H1 (cell line): ENCODE measurements at regions not wholly inside any gene's neighbourhood (a gene's known extent, or its start where the extent isn't known, plus 50 kb on each side); places are given as distances from the start of the nearest gene placed in this dataset.

Experiments used
- CTCF ChIA-PET: fragments of 300-600 bp; sonication (Branson Sonifier 250); formaldehyde crosslinking; loops from one replicate; lab custom pipeline; 2021; ENCODE audit not compliant: partially characterized antibody; lab: Charles Lee
- POLR2A ChIA-PET: fragments of 300-600 bp; sonication (Branson Sonifier 250); formaldehyde crosslinking; loops from one replicate; lab custom pipeline; 2021; ENCODE audit warnings: inconsistent platforms; ENCODE audit not compliant: partially characterized antibody; lab: Charles Lee
- DNase-seq, 2 experiments: peaks; one replicate each; pipeline versions ENCODE4 v3.0.0 to v3.0.0-alpha.2; 2010 to 2022; ENCODE audit warnings: low spot score in 2 of 2, low read depth in 1 of 2, mixed read lengths in 1 of 2
- FAIRE-seq: peaks from 2 replicates; lab custom pipeline; 2011; peaks lifted over from hg19 to GRCh38; lab: Jason Lieb, UNC
- H2AFZ ChIP-seq: 2 replicates; pipeline ENCODE4 v1.8.1; 2012; ENCODE audit warnings: low read length, inconsistent platforms
- H2AK5ac ChIP-seq: 2 replicates; pipeline ENCODE4 v1.6.1; 2013; ENCODE audit warnings: low read depth, low read length
- H2BK120ac ChIP-seq: replicated peaks from 2 replicates; pipeline ENCODE3; 2013; ENCODE audit warnings: low read depth, low read length, inconsistent platforms
- H2BK12ac ChIP-seq: 2 replicates; pipeline ENCODE4 v1.6.1; 2013; ENCODE audit warnings: low read depth, low read length
- H2BK15ac ChIP-seq: 2 replicates; pipeline ENCODE4 v1.6.1; 2013; ENCODE audit warnings: low read length
- H2BK20ac ChIP-seq: 2 replicates; pipeline ENCODE4 v1.6.1; 2013; ENCODE audit warnings: low read length
- H2BK5ac ChIP-seq: 2 replicates; pipeline ENCODE4 v1.6.1; 2013; ENCODE audit warnings: low read depth, low read length
- H3K14ac ChIP-seq: 2 replicates; pipeline ENCODE4 v1.6.1; 2013; ENCODE audit warnings: inconsistent platforms; ENCODE audit not compliant: insufficient read length
- H3K18ac ChIP-seq: 2 replicates; pipeline ENCODE4 v1.6.1; 2013; ENCODE audit warnings: low read length; ENCODE audit errors: extremely low read depth
- H3K23ac ChIP-seq: 2 replicates; pipeline ENCODE4 v1.6.1; 2013; ENCODE audit warnings: inconsistent platforms; ENCODE audit not compliant: insufficient read length
- H3K23me2 ChIP-seq: 2 replicates; pipeline ENCODE4 v1.6.1; 2013; ENCODE audit warnings: low read depth, low read length
- H3K27ac ChIP-seq: 2 replicates; pipeline ENCODE4 v1.6.1; 2011; ENCODE audit warnings: low read depth, low read length, inconsistent platforms
- H3K27me3 ChIP-seq, 4 experiments: replicated peaks in 1 of 4; 1 replicate in 1 of 4; 2 replicates in 3 of 4; pipeline versions ENCODE4 v1.6.1 to v1.8.1; 2011 to 2013; ENCODE audit warnings: low read length in 3 of 4, mild to moderate bottlenecking in 3 of 4, inconsistent platforms in 2 of 4, mixed read lengths in 2 of 4, moderate library complexity in 1 of 4; ENCODE audit not compliant: control insufficient read depth in 3 of 4, insufficient read depth in 3 of 4; ENCODE audit errors: extremely low read depth in 1 of 4
- H3K36me3 ChIP-seq, 4 experiments: 2 replicates each; pipeline versions ENCODE4 v1.6.1 to v1.8.1; 2011 to 2013; ENCODE audit warnings: mild to moderate bottlenecking in 4 of 4, low read length in 3 of 4, moderate library complexity in 2 of 4, control low read depth in 1 of 4, inconsistent platforms in 1 of 4; ENCODE audit not compliant: insufficient read depth in 4 of 4, control insufficient read depth in 2 of 4
- H3K4ac ChIP-seq: replicated peaks from 2 replicates; pipeline ENCODE3; 2013; ENCODE audit warnings: low read length, low read depth, mixed read lengths, inconsistent platforms; ENCODE audit not compliant: insufficient read length
- H3K4me1 ChIP-seq, 4 experiments: replicated peaks in 1 of 4; 1 replicate in 1 of 4; 2 replicates in 3 of 4; pipeline versions ENCODE4 v1.6.1 to v1.8.1; 2011 to 2013; ENCODE audit warnings: low read length in 3 of 4, inconsistent platforms in 2 of 4, mixed read lengths in 1 of 4; ENCODE audit not compliant: insufficient read depth in 4 of 4, control insufficient read depth in 3 of 4
- H3K4me2 ChIP-seq, 2 experiments: 2 replicates each; pipeline versions ENCODE4 v1.6.1 to v1.8.1; 2011 to 2013; ENCODE audit warnings: low read depth in 2 of 2, low read length in 2 of 2, control low read depth in 1 of 2, inconsistent platforms in 1 of 2, mild to moderate bottlenecking in 1 of 2; ENCODE audit not compliant: insufficient read depth in 1 of 2
- H3K4me3 ChIP-seq, 4 experiments: fragments of 200-600, 300-600 bp in 1 of 4; sonication (generic), shearing (Covaris generic), sonication (Bioruptor Twin) in 1 of 4; 2 replicates each; pipeline versions ENCODE4 v1.5.1 to v1.8.1; 2011 to 2016; ENCODE audit warnings: low read length in 4 of 4, low read depth in 3 of 4, control low read depth in 2 of 4, inconsistent platforms in 2 of 4, mild to moderate bottlenecking in 2 of 4, mixed read lengths in 1 of 4, moderate library complexity in 1 of 4; ENCODE audit not compliant: insufficient read depth in 2 of 4; ENCODE audit errors: extremely low read depth in 1 of 4
- H3K56ac ChIP-seq: replicated peaks from 2 replicates; pipeline ENCODE3; 2013; ENCODE audit warnings: low read depth, mild to moderate bottlenecking, mixed read lengths, low read length, inconsistent platforms; ENCODE audit not compliant: insufficient read length
- H3K79me1 ChIP-seq: 2 replicates; pipeline ENCODE4 v1.6.1; 2013; ENCODE audit warnings: low read depth, low read length, control low read depth
- H3K79me2 ChIP-seq, 2 experiments: 2 replicates each; pipeline versions ENCODE4 v1.6.1 to v1.8.1; 2012 to 2013; ENCODE audit warnings: low read length in 2 of 2, mild to moderate bottlenecking in 2 of 2, inconsistent platforms in 1 of 2; ENCODE audit not compliant: insufficient read depth in 2 of 2, control insufficient read depth in 1 of 2
- H3K9ac ChIP-seq, 4 experiments: replicated peaks in 1 of 4; 1 replicate in 1 of 4; 2 replicates in 3 of 4; pipeline versions ENCODE4 v1.6.1 to v1.8.1; 2011 to 2013; ENCODE audit warnings: low read depth in 3 of 4, low read length in 3 of 4, control low read depth in 2 of 4, mild to moderate bottlenecking in 2 of 4, moderate library complexity in 2 of 4, inconsistent platforms in 1 of 4; ENCODE audit errors: extremely low read depth in 1 of 4
- H3K9me3 ChIP-seq, 2 experiments: 2 replicates each; pipeline versions ENCODE4 v1.6.1 to v1.8.1; 2012 to 2013; ENCODE audit warnings: mild to moderate bottlenecking in 2 of 2, moderate library complexity in 2 of 2, control low read depth in 1 of 2, inconsistent platforms in 1 of 2, low read depth in 1 of 2, low read length in 1 of 2, mixed read lengths in 1 of 2; ENCODE audit not compliant: insufficient read depth in 2 of 2
- H4K20me1 ChIP-seq, 2 experiments: replicated peaks in 1 of 2; 2 replicates each; pipeline versions ENCODE3 to v1.8.1; 2011 to 2013; ENCODE audit warnings: inconsistent platforms in 2 of 2, low read length in 2 of 2, mild to moderate bottlenecking in 1 of 2; ENCODE audit not compliant: insufficient read depth in 2 of 2, control insufficient read depth in 1 of 2
- H4K5ac ChIP-seq: 2 replicates; pipeline ENCODE4 v1.6.1; 2013; ENCODE audit warnings: low read length, low read depth, mixed read lengths, inconsistent platforms; ENCODE audit not compliant: insufficient read length
- H4K8ac ChIP-seq: 2 replicates; pipeline ENCODE4 v1.8.0; 2013; ENCODE audit warnings: mild to moderate bottlenecking, moderate library complexity, low read length, inconsistent platforms; ENCODE audit not compliant: insufficient read depth; ENCODE audit errors: extremely low read depth
- H4K91ac ChIP-seq: replicated peaks from 2 replicates; pipeline ENCODE3; 2013; ENCODE audit warnings: low read length, mixed read lengths, inconsistent platforms; ENCODE audit not compliant: insufficient read length
- ASH2L ChIP-seq: fragments of 200-600, 300-600 bp; sonication (generic); IDR thresholded peaks from one replicate; pipeline ENCODE4 v1.7.1; 2017; ENCODE audit warnings: low read length
- CEBPB ChIP-seq: IDR thresholded peaks from 2 replicates; pipeline ENCODE4 v1.6.1; 2012; ENCODE audit warnings: low read depth, low read length
- CTBP2 ChIP-seq: IDR thresholded peaks from 2 replicates; pipeline ENCODE4 v1.7.0; 2011; ENCODE audit warnings: borderline replicate concordance, mild to moderate bottlenecking, moderate library complexity, mixed read lengths, low read length; ENCODE audit not compliant: insufficient read depth, insufficient read length
- E2F6 ChIP-seq: IDR thresholded peaks from 2 replicates; pipeline ENCODE4 v1.6.1; 2012; ENCODE audit warnings: inconsistent platforms
- KDM1A ChIP-seq: fragments of 200-600, 300-600 bp; sonication (generic); IDR thresholded peaks from 2 replicates; pipeline ENCODE4 v1.7.1; 2016; ENCODE audit warnings: mild to moderate bottlenecking, low read length, borderline replicate concordance
- KDM5A ChIP-seq: fragments of 200-600 bp; IDR thresholded peaks from 2 replicates; pipeline ENCODE4 v1.7.1; 2012; ENCODE audit warnings: mild to moderate bottlenecking, low read length, inconsistent platforms, mixed read lengths
- PHF8 ChIP-seq: fragments of 200-600 bp; sonication (generic); conservative IDR thresholded peaks from 2 replicates; pipeline ENCODE4 v1.7.1; 2012; ENCODE audit warnings: low read depth, mild to moderate bottlenecking, inconsistent platforms, low read length, moderate library complexity
- POLR2A ChIP-seq, 2 experiments: IDR thresholded peaks; 1 replicate in 1 of 2; 2 replicates in 1 of 2; pipeline ENCODE4 v1.6.1; 2011; ENCODE audit warnings: low read depth in 2 of 2, low read length in 2 of 2, mild to moderate bottlenecking in 2 of 2; ENCODE audit errors: control extremely low read depth in 1 of 2
- POU5F1 ChIP-seq: IDR thresholded peaks from 2 replicates; pipeline ENCODE4 v1.6.1; 2011; ENCODE audit warnings: low read depth, mild to moderate bottlenecking, low read length, moderate library complexity
- RBBP5 ChIP-seq: IDR thresholded peaks from 2 replicates; pipeline ENCODE4 v1.7.1; 2012; ENCODE audit warnings: low read depth, mild to moderate bottlenecking, inconsistent platforms, low read length, moderate library complexity, borderline replicate concordance
- TAF7 ChIP-seq: optimal IDR thresholded peaks from 2 replicates; pipeline ENCODE3; 2011; ENCODE audit warnings: low read depth, mild to moderate bottlenecking, inconsistent platforms, low read length, moderate library complexity, borderline replicate concordance
- TBP ChIP-seq: IDR thresholded peaks from 2 replicates; pipeline ENCODE4 v1.6.1; 2011; ENCODE audit warnings: low read depth, low read length, improper control_type of control experiment
- TEAD4 ChIP-seq: IDR thresholded peaks from 2 replicates; pipeline ENCODE4 v1.6.1; 2012; ENCODE audit warnings: low read depth, low read length, inconsistent platforms, mixed read lengths
- USF2 ChIP-seq: IDR thresholded peaks from 2 replicates; pipeline ENCODE4 v1.6.1; 2011; ENCODE audit warnings: low read length, improper control_type of control experiment
- WGBS, 2 experiments: shearing (Covaris generic) in 1 of 2; methylation state at CpG; one replicate each; pipeline versions ENCODE4 v1.1.6 to v1.1.7; 2013 to 2015; ENCODE audit warnings: low lambda C conversion rate in 2 of 2, mixed read lengths in 2 of 2, inconsistent platforms in 1 of 2, low coverage in 1 of 2, missing lambda C conversion rate in 1 of 2; ENCODE audit not compliant: insufficient replicate concordance in 2 of 2, insufficient coverage in 1 of 2, insufficient read length in 1 of 2; ENCODE audit errors: extremely low coverage in 1 of 2, missing lambda C conversion rate in 1 of 2; 5-methylcytosine and 5-hydroxymethylcytosine counted together

DNA sequence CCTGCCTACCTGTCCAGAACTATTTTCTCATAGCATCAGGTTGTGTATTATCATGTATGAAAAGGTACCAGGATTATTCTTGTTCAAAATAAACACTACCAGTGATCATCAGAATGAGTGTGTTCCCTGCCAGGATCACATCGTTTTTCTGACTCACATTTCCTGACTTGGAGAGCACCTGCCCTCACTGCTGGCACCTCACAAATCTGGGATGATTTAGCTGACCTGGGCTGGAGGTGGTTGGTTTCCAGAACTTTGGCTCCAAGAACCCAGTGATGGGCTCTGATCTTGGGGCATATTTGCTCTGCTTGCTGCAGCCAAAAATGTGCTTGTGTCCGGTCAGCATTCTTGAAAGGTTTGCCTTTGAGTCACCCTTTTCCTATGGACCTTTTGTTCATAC is 836.3 kb upstream of the ACVR2A start:
- Histone ChIP-seq H4K8ac (peak overlapping the region; percentile 71; the same call in 1 of the 2 replicates), H2BK12ac (no peak overlapping the region), H2AK5ac (no peak overlapping the region), H3K4me3 (no peak overlapping the region), H4K91ac (no peak overlapping the region), H3K4me2 (no peak overlapping the region), H3K79me2 (no peaks in the 10 kb centered on the region), H3K9ac (no peak overlapping the region), H3K56ac (no peak overlapping the region), H2AFZ (no peak overlapping the region), H3K4me1 (no peaks in the 10 kb centered on the region), H2BK120ac (no peak overlapping the region), H3K23me2 (no peaks in the 10 kb centered on the region), H3K23ac (no peak overlapping the region), H3K9me3 (no peaks in the 10 kb centered on the region), H3K27me3 (no peaks in the 10 kb centered on the region; a peak in 1 of 7 replicates), H2BK20ac (no peak overlapping the region), H2BK15ac (no peak overlapping the region), H2BK5ac (no peak overlapping the region), H3K14ac (no peak overlapping the region), H3K36me3 (no peaks in the 10 kb centered on the region), H3K4ac (no peak overlapping the region), H4K5ac (no peak overlapping the region), H3K79me1 (no peaks in the 10 kb centered on the region), H3K27ac (no peak overlapping the region), H4K20me1 (no peaks in the 10 kb centered on the region), H3K18ac (no peak overlapping the region)
- CTCF ChIA-PET, result interaction anchor here (1.2 kb wide), 1 partner anchor 9 kb away, joined by 4 read pairs; no protein-coding TSS in a partner anchor
- POLR2A ChIA-PET, result no interaction called here
- DNase-seq (no peak), FAIRE-seq (no peak)
- 90% methylated on average over 2 of the region's 2 CpGs; no CpG with 5 or more reads in 1 of the 2 experiments for WGBS, 2 experiments
- no peak for TF ChIP-seq TBP
- TF ChIP-seq ASH2L, result no peak
- no peak for TF ChIP-seq CEBPB
- TF ChIP-seq PHF8, result no peak
- TF ChIP-seq POLR2A (IDR thresholded peaks at IDR 0.05; ENCODE audit: control extremely low read depth in 1 of 2, low read depth in 2 of 2, low read length in 2 of 2), result no peak
- TF ChIP-seq RBBP5, result no peak
- no peak for TF ChIP-seq CTBP2
- TF ChIP-seq KDM1A, result no peak
- TF ChIP-seq USF2, result no peak
- TF ChIP-seq KDM5A, result no peak
- no peak for TF ChIP-seq E2F6
- TF ChIP-seq POU5F1, result no peak
- no peak for TF ChIP-seq TAF7
- TF ChIP-seq TEAD4, result no peak
